GM23338 (cell line): ENCODE measurements at regions not wholly inside any gene's neighbourhood (a gene's known extent, or its start where the extent isn't known, plus 50 kb on each side); places are given as distances from the start of the nearest gene placed in this dataset.

Experiments
- ATAC-seq: fragments of 200-7000 bp; cut with Tn5 transposase; 3 replicates; pipeline ENCODE4 v1.9.1; 2020
- DNase-seq: peaks from one replicate; pipeline ENCODE4 v3.0.0-alpha.2; 2015; ENCODE audit warnings: low spot score
- H2AFZ ChIP-seq: fragments of 200-600 bp; sonication (generic); 2 replicates; pipeline ENCODE4 v1.8.0; 2016; ENCODE audit warnings: antibody characterized with exemption, mild to moderate bottlenecking, moderate library complexity
- H3F3A ChIP-seq: fragments of 200-600 bp; sonication (generic); replicated peaks from 2 replicates; pipeline ENCODE4 v1.8.0; 2017; ENCODE audit warnings: antibody characterized with exemption, mixed run types, low read depth
- H3K27ac ChIP-seq: fragments of 200-600 bp; sonication (generic); 2 replicates; pipeline ENCODE4 v1.6.1; 2016; ENCODE audit warnings: low read depth
- H3K27me3 ChIP-seq: fragments of 200-600 bp; sonication (generic); 2 replicates; pipeline ENCODE4 v1.8.0; 2016; ENCODE audit warnings: mild to moderate bottlenecking, mixed run types, moderate library complexity; ENCODE audit not compliant: insufficient read depth
- H3K36me3 ChIP-seq: fragments of 200-600 bp; sonication (generic); 2 replicates; pipeline ENCODE4 v1.8.0; 2016; ENCODE audit warnings: mild to moderate bottlenecking; ENCODE audit not compliant: insufficient read depth
- H3K4me1 ChIP-seq: fragments of 200-600 bp; sonication (generic); 2 replicates; pipeline ENCODE4 v1.8.0; 2016; ENCODE audit warnings: mild to moderate bottlenecking, moderate library complexity; ENCODE audit not compliant: insufficient read depth
- H3K4me2 ChIP-seq: fragments of 200-600 bp; sonication (generic); 2 replicates; pipeline ENCODE4 v1.7.1; 2017; ENCODE audit warnings: mixed run types
- H3K4me3 ChIP-seq: fragments of 200-600 bp; sonication (generic); 2 replicates; pipeline ENCODE4 v1.6.1; 2016; ENCODE audit warnings: mixed run types
- H3K79me2 ChIP-seq: fragments of 200-600 bp; sonication (generic); replicated peaks from 2 replicates; pipeline ENCODE4 v1.8.0; 2017; ENCODE audit warnings: mild to moderate bottlenecking; ENCODE audit not compliant: insufficient read depth
- H3K9me2 ChIP-seq: fragments of 200-600 bp; sonication (generic); 2 replicates; pipeline ENCODE4 v1.8.0; 2017; ENCODE audit not compliant: insufficient read depth
- H4K20me1 ChIP-seq: fragments of 200-600 bp; sonication (generic); replicated peaks from 2 replicates; pipeline ENCODE4 v1.8.0; 2017; ENCODE audit warnings: mild to moderate bottlenecking; ENCODE audit not compliant: insufficient read depth
- H3K27ac Mint-ChIP-seq: 2 replicates; pipeline ENCODE4 v1.8.0; 2020; ENCODE audit warnings: inconsistent platforms, mild to moderate bottlenecking, moderate library complexity, mixed read lengths
- H3K27me3 Mint-ChIP-seq: 3 replicates; pipeline ENCODE4 v1.8.0; 2022; ENCODE audit warnings: low read depth, mild to moderate bottlenecking, moderate library complexity, mixed read lengths, inconsistent platforms; ENCODE audit not compliant: insufficient read depth, poor library complexity
- H3K36me3 Mint-ChIP-seq: 3 replicates; pipeline ENCODE4 v1.8.0; 2021; ENCODE audit warnings: low read depth, mild to moderate bottlenecking, inconsistent platforms, moderate library complexity, mixed read lengths
- H3K4me1 Mint-ChIP-seq: 3 replicates; pipeline ENCODE4 v1.8.0; 2020; ENCODE audit warnings: mild to moderate bottlenecking, inconsistent platforms, mixed read lengths
- H3K4me3 Mint-ChIP-seq: 3 replicates; pipeline ENCODE4 v1.8.0; 2021; ENCODE audit warnings: moderate library complexity, mild to moderate bottlenecking, inconsistent platforms, mixed read lengths
- H3K9me3 Mint-ChIP-seq: 3 replicates; pipeline ENCODE4 v1.8.0; 2020; ENCODE audit warnings: moderate library complexity, mild to moderate bottlenecking, inconsistent platforms, mixed read lengths
- EZH2 ChIP-seq: fragments of 200-600 bp; sonication (generic); IDR thresholded peaks from one replicate; pipeline ENCODE4 v1.8.0; 2017; ENCODE audit warnings: antibody characterized with exemption, mild to moderate bottlenecking, low read depth; ENCODE audit not compliant: unreplicated experiment
- NANOG ChIP-seq: IDR thresholded peaks from 2 replicates; pipeline ENCODE4 v1.6.1; 2016; ENCODE audit warnings: antibody characterized with exemption, borderline replicate concordance
- ZNF114 ChIP-seq: fragments of 250-450 bp; sonication (Bioruptor Pico); IDR thresholded peaks from 2 replicates; pipeline ENCODE4 v1.5.0; 2020; ENCODE audit warnings: mild to moderate bottlenecking, moderate library complexity
- TF ChIP-seq, protein P1 (sequence below): IDR thresholded peaks from 2 replicates; pipeline ENCODE4 v1.6.1; 2016; ENCODE audit warnings: antibody characterized with exemption
- TF ChIP-seq, protein P2 (sequence below): fragments of 250-450 bp; sonication (Bioruptor Pico); IDR thresholded peaks from 2 replicates; pipeline ENCODE4 v1.5.0; 2020; ENCODE audit warnings: mild to moderate bottlenecking, moderate library complexity

DNA sequence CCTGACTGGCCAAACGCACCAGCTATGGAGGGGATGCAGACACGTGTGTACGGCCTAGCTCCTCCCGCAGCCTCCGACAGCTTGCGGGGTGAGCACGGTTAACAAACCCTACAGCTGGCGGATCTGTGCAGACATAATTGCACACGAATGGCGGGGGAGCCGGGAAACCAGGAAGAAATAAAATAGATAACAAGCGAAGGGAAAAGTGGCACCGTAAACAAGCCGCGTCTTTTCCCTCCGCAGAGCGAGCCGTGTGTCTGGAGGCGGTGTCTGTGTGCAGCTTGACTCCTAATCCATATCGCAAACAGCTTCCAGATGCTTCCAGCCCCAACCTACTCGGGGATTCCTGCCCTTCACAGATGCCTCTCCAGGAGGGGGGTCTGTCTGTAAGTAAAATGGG lies 853.1 kb upstream of the SALL3 start (continued):
- TF ChIP-seq, protein P1, sequence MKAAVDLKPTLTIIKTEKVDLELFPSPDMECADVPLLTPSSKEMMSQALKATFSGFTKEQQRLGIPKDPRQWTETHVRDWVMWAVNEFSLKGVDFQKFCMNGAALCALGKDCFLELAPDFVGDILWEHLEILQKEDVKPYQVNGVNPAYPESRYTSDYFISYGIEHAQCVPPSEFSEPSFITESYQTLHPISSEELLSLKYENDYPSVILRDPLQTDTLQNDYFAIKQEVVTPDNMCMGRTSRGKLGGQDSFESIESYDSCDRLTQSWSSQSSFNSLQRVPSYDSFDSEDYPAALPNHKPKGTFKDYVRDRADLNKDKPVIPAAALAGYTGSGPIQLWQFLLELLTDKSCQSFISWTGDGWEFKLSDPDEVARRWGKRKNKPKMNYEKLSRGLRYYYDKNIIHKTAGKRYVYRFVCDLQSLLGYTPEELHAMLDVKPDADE = no peak

DNA sequence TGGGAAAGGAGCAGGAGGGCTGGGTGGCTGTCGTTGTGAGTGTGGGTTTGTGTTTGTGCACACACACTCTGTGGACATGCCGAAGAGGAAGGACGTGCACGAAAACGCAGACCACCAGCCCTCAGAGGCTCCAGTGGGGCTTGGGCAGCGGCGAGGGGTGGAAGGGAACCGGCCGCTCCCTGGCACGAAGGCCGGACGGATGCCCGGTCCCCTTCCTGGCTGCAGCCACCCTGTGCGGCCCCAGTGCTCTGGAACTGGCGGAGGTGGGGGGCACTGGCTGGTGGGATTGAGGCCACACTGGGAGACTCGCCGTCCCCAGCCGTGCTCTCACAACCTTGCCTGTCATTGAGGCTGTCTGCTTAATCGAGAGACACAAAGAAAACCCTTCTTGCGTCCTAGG lies 852.6 kb upstream of the SALL3 start:
- Histone ChIP-seq H2AFZ (no peak overlapping the region), H3K27ac (no peak overlapping the region), H3F3A (peaks cover 7% of the 10 kb centered on the region; the same call in 1 of the 2 replicates), H3K4me2 (no peak overlapping the region), H3K4me1 (no peaks in the 10 kb centered on the region), H3K36me3 (peaks cover 4% of the 10 kb centered on the region; the same call in 1 of the 2 replicates), H3K9me2 (no peaks in the 10 kb centered on the region), H3K79me2 (no peaks in the 10 kb centered on the region), H3K4me3 (no peak overlapping the region), H4K20me1 (no peaks in the 10 kb centered on the region), H3K27me3 (no peaks in the 10 kb centered on the region)
- peaks cover 12% of the 10 kb centered on the region for H3K27me3 Mint-ChIP-seq
- ATAC-seq = no peak
- H3K27ac Mint-ChIP-seq = no peak overlapping the region
- H3K4me1 Mint-ChIP-seq = no peaks in the 10 kb centered on the region
- H3K4me3 Mint-ChIP-seq = no peak overlapping the region
- peaks cover 68% of the 10 kb centered on the region for H3K36me3 Mint-ChIP-seq
- no peak for DNase-seq
- TF ChIP-seq, protein P2, sequence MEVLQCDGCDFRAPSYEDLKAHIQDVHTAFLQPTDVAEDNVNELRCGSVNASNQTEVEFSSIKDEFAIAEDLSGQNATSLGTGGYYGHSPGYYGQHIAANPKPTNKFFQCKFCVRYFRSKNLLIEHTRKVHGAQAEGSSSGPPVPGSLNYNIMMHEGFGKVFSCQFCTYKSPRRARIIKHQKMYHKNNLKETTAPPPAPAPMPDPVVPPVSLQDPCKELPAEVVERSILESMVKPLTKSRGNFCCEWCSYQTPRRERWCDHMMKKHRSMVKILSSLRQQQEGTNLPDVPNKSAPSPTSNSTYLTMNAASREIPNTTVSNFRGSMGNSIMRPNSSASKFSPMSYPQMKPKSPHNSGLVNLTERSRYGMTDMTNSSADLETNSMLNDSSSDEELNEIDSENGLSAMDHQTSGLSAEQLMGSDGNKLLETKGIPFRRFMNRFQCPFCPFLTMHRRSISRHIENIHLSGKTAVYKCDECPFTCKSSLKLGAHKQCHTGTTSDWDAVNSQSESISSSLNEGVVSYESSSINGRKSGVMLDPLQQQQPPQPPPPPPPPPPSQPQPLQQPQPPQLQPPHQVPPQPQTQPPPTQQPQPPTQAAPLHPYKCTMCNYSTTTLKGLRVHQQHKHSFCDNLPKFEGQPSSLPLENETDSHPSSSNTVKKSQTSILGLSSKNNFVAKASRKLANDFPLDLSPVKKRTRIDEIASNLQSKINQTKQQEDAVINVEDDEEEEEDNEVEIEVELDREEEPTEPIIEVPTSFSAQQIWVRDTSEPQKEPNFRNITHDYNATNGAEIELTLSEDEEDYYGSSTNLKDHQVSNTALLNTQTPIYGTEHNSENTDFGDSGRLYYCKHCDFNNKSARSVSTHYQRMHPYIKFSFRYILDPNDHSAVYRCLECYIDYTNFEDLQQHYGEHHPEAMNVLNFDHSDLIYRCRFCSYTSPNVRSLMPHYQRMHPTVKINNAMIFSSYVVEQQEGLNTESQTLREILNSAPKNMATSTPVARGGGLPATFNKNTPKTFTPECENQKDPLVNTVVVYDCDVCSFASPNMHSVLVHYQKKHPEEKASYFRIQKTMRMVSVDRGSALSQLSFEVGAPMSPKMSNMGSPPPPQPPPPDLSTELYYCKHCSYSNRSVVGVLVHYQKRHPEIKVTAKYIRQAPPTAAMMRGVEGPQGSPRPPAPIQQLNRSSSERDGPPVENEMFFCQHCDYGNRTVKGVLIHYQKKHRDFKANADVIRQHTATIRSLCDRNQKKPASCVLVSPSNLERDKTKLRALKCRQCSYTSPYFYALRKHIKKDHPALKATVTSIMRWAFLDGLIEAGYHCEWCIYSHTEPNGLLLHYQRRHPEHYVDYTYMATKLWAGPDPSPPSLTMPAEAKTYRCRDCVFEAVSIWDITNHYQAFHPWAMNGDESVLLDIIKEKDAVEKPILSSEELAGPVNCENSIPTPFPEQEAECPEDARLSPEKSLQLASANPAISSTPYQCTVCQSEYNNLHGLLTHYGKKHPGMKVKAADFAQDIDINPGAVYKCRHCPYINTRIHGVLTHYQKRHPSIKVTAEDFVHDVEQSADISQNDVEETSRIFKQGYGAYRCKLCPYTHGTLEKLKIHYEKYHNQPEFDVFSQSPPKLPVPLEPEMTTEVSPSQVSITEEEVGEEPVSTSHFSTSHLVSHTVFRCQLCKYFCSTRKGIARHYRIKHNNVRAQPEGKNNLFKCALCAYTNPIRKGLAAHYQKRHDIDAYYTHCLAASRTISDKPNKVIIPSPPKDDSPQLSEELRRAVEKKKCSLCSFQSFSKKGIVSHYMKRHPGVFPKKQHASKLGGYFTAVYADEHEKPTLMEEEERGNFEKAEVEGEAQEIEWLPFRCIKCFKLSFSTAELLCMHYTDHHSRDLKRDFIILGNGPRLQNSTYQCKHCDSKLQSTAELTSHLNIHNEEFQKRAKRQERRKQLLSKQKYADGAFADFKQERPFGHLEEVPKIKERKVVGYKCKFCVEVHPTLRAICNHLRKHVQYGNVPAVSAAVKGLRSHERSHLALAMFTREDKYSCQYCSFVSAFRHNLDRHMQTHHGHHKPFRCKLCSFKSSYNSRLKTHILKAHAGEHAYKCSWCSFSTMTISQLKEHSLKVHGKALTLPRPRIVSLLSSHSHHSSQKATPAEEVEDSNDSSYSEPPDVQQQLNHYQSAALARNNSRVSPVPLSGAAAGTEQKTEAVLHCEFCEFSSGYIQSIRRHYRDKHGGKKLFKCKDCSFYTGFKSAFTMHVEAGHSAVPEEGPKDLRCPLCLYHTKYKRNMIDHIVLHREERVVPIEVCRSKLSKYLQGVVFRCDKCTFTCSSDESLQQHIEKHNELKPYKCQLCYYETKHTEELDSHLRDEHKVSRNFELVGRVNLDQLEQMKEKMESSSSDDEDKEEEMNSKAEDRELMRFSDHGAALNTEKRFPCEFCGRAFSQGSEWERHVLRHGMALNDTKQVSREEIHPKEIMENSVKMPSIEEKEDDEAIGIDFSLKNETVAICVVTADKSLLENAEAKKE (CRISPR knock-in tag) = no peak
- TF ChIP-seq, protein P1 = no peak
- TF ChIP-seq NANOG = no peak
- TF ChIP-seq EZH2 = no peak
- no peak for TF ChIP-seq ZNF114 (CRISPR knock-in tag)
- peaks cover 99% of the 10 kb centered on the region for H3K9me3 Mint-ChIP-seq
